ENCODE measurements at regions not wholly inside any gene's neighbourhood (a gene's known extent, or its start where the extent isn't known, plus 50 kb on each side); places are given as distances from the start of the nearest gene placed in this dataset.

DNA sequence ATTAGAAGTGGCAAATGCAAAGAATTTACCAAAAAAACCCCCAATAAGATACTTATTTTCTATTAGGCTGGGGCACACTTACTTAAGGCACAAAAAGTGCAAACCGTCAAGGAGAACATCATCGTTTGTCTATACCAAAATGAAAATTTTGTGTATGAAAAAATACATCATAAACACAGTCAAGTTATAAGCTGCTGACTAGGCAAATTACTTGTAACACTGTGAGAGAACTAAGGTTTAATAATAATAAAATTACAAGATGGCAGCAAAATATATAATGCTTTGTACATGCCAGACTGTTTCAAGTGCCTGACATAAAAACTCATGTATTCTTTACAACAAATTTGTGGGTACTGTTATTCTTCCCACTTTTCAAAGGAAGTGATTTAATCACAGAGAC is 297.2 kb upstream of the CRBN start:
- TF ChIP-seq, protein P1, sequence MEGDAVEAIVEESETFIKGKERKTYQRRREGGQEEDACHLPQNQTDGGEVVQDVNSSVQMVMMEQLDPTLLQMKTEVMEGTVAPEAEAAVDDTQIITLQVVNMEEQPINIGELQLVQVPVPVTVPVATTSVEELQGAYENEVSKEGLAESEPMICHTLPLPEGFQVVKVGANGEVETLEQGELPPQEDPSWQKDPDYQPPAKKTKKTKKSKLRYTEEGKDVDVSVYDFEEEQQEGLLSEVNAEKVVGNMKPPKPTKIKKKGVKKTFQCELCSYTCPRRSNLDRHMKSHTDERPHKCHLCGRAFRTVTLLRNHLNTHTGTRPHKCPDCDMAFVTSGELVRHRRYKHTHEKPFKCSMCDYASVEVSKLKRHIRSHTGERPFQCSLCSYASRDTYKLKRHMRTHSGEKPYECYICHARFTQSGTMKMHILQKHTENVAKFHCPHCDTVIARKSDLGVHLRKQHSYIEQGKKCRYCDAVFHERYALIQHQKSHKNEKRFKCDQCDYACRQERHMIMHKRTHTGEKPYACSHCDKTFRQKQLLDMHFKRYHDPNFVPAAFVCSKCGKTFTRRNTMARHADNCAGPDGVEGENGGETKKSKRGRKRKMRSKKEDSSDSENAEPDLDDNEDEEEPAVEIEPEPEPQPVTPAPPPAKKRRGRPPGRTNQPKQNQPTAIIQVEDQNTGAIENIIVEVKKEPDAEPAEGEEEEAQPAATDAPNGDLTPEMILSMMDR (IDR thresholded peaks at IDR 0.05), result no peak
- TF ChIP-seq POLR2A (IDR thresholded peaks at IDR 0.05), result no peak

Measured in Peyer's patch (tissue), 4 donors.